DMS53 treated with DMSO at 0.1 percent for 48 hours (cell line): ENCODE measurements at regions not wholly inside any gene's neighbourhood (a gene's known extent, or its start where the extent isn't known, plus 50 kb on each side); places are given as distances from the start of the nearest gene placed in this dataset.
"Not testable (repeated sequence)": the region's sequence is repeated elsewhere in the genome, so short reads cannot be mapped to it uniquely, and the experiment has no call there.

Experiments used
- DNase-seq: peaks from one replicate; lab custom pipeline; 2025; ENCODE audit not compliant: unreplicated experiment; lab: John Stamatoyannopoulos, UW

DNA sequence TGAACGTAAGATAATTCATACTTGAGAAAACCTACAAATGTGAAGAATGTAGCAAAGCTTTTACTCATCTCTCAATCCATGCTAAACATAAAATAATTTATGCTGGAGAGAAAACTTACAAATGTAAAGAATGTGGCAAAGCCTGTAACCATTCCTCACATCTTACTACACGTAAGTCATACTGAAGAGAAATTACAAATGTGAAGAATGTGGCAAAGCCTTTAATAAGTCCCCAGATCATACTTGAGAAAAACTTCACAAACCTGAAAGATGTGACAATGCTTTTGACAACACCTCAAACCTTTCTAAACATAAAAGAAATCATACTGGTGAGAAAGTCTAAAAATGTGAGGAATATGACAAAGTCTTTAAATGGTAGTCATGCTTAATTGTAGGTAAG, 89.4 kb downstream of the ZNF675 start:
- DNase-seq: no peak

DNA sequence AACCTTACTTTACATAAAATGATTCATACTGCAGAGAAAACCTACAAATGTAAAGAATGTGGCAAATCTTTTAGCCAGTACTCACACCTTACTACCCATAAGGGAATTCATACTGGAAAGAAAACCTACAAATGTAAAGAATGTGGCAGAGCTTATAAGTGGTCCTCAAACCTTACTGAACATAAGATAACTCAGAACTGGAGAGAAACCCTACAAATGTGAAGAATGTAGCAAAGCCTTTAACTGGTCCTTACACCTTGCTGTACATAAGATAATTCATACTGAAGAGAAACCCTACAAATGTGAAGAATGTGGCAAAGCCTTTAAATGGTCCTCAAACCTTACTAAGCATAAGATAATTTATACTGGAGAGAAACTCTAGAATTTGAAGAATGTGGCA, 90.1 kb downstream of the ZNF675 start:
- no peak for DNase-seq

DNA sequence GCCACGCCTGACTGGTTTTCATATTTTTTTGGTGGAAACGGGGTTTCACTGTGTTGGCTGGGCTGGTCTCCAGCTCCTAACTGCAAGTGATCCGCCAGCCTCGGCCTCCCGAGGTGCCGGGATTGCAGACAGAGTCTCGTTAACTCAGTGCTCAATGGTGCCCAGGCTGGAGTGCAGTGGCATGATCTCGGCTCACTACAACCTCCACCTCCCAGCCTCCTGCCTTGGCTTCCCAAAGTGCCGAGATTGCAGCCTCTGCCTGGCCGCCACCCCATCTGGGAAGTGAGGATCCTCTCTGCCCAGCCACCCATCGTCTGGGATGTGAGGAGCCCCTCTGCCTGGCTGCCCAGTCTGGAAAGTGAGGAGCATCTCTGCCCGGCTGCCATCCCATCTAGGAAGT, 92.7 kb downstream of the ZNF675 start:
- not testable (repeated sequence) for DNase-seq

DNA sequence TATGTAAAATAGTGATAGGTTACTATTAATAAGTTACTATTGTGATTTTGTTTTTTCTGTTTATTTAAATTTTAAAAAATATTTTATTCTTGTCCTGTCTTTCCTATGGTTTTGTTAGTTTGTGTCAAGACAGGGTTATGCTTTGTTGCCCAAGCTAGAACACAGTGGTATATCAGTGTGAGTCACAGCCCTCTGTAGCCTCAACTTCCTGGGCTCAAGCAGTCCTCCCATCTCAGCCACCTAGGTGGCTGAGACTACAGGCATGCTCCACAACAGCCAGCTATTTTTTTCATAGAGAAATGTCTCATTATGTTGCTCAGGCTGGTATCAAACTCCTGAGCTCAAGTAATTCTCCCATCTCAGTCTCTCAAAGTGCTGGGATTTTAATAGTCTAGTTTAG, 99.5 kb downstream of the ZNF675 start:
- DNase-seq: no peak

DNA sequence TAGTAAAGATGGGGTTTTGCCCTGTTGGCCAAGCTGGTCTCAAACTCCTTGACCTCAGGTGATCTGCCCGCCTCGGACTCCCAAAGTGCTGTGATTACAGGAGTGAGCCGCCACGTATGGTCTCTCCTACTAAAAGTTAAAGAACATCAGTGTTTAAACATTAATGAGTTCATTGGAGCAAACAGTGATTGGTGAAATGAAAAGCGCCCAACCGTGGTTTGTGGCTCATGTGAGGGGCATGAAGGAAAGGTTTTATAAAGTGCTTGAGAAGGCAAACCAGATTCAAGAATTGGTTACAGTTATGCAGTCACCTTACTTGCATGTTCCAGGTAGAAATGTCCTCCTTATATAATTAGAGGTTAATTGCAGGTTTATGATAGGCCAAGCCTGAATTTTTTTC, 109.5 kb downstream of the ZNF675 start:
- DNase-seq: no peak

DNA sequence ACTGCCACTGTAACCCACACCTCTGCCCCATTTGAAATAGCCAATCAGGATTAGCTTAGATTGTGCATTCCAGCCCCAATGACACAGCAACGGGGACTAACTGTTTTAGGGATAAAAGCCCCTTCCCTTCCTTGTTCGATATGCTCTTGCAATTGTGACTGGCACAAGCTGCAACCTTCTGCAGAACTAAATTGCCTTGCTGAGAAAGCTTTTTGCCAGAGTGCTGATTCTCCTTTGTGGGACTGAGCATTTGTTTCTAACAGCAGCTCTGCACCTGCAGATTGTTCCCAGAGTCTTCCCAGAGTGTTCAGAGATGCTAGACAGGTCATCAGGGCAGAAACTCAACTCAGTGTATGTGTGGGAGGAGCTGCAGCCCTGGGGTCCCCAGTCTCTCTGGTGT, 115.8 kb downstream of the ZNF675 start:
- DNase-seq: no peak

DNA sequence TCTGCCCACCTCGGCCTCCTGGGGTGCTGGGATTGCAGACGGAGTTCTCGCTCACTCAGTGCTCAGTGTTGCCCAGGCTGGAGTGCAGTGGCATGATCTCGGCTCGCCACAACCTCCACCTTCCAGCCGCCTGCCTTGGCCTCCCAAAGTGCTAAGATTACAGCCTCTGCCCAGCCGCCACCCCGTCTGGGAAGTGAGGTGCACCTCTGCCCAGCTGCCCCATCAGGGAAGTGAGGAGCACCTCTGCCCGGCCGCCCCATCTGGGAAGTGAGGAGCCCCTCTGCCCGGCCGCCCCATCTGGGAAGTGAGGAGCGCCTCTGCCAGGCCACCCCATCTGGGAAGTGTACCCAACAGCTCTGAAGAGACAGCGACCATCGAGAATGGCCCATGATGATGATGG, 118.9 kb downstream of the ZNF675 start:
- DNase-seq: not testable (repeated sequence)

DNA sequence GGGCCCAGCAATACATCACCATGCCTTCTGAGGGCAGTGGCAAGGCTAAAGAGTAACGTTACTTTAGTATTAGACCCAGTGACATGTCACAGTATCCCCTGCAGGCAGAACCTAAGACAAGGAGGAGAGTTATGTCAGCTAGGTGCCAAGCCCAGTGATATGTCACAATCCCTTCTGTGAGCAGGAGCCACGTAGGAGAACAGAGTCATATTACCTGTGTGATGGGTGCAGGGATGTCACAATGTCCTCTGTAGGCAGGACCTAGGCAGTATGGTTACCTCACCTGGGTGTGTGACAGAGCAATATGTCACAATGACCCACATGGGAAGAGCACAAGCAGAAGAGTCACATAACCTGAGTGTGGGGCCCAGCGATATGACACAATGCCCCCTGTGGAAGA, 121.8 kb downstream of the ZNF675 start:
- DNase-seq: no peak

DNA sequence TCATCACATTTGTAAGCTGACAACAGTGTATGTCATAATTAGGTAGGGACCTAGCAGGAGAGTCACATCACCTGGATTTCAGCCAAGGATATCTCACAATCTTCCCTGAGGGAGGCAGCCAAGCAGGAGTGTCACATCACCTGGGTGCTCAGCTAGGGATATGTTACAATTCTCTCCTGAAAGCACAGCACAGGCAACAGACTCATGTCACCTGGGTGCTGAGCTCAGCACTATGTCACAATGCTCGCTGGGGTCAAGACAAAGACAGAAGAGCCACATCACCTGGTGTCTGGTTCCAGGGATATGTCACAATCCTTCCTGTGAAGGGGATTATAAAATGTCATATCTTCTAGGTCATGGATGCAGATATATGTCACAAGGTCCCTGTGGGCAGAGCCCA, 123.7 kb downstream of the ZNF675 start:
- no peak for DNase-seq

DNA sequence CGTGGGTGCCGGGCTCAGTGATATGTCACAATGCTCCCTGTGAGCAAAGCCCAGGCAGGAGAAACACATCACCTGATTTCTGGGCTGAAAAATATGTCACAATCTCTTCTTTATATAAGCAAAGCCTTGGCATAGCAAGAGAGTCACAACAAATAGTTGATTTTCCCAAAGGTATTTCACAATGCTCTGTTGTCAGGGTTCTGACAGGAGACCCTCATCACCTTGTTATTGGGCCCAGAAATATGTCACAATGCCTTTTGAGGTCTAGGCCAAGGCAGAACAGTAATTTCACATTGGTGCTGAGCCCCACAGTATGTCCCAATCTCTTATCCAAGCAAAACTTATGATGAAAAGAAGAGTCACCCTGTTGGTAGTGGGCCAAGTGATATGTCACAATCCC, 125.7 kb downstream of the ZNF675 start:
- no peak for DNase-seq

DNA sequence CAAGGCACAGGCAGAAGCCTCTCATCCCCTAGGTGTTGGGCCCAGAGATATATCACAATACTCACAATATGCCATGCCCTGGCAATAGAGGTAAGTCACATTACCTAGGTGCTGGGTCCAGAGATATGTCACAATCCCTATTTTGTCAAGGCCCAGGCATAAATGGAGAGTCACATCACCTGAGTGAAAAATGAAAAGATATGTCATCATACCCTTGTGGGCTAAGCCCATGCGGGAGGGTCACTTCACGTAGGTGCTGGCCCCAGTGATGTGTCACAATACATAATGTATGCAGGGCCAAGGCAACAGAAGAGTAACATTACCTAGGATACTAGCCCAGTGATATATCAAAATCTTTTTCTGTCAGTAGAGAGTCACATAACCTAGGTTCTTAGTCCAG, 127.0 kb downstream of the ZNF675 start:
- DNase-seq: no peak

DNA sequence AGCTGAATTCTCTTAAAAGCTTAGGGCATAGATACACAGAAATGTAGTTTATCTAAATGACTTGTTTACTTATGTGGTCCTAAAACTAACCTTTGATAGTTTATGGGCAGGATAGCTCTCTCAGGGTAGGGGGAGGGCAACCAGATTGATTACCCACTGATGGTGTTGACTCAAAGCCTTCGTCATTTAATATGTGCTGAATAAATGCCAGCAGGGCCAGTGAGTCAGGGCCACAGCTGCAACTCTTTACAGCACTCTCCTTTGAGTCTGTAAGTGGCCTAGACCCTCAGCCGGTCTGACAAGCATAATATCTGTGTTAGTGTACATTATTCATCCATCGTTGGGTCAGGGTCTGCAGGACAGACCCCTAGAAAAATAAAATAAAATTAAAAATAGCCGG, 128.5 kb downstream of the ZNF675 start:
- DNase-seq: no peak

DNA sequence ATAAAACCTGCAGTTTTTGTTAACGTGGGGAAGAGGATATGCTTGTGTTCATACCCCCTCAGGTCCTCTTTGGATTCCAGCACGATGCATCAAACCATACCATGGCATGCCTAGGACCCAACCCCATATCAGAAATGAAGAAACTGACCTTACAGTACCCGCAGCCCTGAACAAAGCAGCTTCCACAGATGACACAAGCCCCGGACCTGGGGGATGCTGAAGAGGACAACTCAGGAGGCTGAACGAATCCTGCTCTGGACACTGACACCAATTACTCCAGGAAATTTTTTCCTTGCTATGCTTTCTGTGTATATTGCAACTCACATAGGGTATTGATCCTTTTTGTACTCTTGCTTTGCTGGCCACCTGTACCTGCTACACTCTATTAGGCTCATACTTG, 129.6 kb downstream of the ZNF675 start:
- DNase-seq: no peak

DNA sequence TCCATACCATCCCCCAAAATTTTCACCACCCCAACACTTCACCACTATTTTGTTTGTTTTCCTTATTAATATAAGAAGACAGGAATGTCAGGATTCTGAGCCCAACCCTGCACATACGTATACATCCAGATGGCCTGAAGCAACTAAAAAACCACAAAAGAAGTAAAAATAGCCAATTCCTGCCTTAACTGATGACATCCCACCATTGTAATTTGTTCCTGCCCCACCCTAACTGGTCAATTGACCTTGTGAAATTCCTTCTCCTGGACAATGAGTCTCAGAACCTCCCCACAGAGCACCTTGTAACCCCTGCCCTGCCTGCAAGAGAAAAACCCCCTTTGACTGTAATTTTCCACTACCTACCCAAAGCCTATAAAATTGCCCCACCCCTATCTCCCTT, 132.5 kb downstream of the ZNF675 start:
- DNase-seq: no peak

DNA sequence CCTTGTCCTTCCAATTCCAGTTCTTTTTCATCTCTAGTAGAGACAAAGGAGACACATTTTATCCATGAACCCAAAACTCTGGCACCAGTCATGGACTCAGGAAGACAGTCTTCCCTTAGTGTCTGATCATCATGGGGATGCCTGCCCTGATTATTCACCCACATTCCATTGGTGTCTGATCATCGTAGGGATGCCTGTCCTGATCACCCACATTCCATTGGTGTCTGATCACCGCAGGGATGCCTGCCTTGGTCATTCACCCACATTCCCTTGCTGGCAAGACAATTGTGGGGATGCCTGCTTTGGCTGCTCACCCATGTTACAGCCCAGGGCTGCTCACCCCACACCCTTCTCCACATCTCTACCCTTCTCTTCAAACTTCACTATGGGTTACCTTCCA, 136.9 kb downstream of the ZNF675 start:
- DNase-seq: not testable (repeated sequence)

DNA sequence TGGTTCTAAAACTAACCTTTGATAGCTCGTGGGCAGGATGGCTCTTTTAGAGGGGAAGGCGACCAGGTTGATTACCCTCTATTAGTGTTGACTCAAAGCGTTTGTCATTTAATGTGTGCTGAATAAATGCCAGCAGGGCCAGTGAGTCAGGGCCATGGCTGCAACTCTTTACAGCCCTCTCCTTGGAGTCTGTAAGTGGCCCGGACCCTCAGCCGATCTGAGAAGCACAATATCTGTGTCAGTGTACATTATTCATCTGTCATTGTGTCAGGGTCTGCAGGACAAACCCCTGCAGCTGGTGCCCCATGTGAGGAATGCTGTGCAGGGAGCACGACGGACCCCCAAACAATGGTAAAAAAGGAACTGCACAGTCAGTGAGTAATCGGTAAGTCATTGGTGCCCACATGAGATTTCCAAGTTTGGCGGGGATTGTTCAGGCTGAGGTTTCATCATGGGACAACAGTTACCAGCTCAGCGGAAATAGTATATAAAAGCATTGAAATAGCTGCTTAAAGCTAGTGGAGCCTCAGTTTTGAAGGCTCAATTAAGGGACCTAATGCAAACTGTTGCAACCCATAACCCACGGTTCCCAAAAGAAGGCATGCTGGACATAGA, 139.1 kb downstream of the ZNF675 start:
- no peak for DNase-seq

DNA sequence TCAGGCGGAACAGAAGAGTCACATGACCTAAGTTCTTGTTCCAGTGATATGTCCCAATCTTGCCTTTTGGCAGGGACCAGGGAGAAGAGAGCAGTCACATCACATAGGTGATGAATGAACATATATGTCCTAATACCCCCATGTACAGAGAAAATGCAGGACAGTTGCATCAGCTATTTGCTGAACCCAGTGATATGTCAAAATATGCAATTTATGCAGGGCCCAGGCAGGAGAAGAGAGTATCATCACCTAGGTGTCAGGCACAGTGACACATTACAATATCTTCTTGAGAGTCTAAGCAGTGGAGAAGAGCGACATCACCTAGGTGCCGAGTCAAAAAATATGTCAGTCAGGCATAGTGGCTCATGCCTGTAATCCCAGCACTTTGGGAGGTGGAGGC, 139.9 kb downstream of the ZNF675 start:
- DNase-seq: no peak

DNA sequence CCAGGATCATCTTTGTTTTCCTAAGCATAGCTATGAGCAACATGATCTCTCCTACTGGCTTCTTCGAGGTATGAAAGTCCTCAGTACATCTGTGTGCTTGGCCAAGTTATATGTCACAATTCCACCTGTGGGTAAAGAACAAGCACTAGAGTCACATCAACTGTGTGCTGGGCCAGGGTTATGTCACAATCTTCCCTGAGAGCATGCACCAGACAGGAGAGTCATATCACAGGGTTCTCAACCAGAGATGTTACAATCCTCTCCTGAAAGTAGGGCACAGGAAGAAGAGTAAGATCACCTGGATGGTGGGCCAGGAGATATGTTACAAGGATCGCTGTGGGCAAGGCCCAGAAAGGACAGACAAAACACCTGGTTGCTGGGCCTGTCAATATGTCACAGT, 143.7 kb downstream of the ZNF675 start:
- no peak for DNase-seq

DNA sequence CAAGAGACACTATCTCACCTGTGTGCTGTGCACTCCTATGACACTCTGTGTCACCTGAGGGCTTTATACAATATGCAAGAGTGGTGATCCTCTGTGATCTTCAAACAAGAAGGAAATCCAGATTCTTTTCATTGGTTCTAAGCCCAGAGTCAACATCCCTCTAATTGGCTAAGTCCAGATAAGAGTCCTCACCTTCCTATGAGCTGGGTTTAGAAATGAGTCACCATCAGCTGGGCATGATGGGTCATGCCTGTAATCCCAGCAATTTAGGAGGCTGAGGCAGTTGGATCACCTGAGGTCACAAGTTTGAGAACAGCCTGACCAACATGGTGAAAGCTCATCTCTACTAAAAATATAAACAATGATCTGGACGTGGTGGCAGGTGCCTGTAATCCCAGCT, 144.4 kb downstream of the ZNF675 start:
- DNase-seq: no peak

DNA sequence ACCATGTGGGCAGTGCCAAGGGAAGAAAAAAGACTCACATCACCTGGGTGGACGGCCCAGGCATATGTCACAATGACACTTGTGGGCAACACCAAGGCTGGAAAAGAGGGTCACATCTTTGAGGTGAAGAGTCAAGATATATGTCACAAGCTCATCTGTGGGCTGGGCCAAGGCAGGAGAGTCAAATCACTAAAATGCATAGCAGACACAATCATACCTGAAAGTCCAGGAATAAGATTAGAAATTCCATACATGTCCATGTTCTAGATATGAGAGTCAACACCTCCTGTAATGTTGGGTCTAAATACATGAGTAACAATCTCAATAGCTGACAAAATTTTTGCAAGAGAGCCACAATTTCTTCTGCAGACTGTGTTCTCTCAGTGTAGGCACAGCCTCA, 145.0 kb downstream of the ZNF675 start:
- no peak for DNase-seq

DNA sequence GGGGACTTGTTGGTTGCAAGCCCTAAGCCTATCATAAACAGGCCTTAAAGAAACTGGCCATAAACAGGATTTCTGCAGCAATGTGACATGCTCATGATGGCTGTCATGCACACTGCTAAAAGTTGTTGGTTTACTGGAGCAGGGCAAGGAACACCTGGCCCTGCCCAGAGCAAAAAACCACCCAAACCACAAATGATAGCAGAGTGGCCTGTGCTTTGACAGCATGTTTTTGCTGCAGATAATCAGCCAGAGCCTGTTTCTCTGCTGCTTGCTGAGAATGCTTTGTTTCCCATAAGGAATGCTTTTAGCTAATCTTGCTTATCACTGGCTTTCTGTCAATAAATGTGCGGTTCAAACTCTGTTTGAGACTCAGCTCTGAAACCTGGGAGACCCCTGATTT, 144.9 kb upstream of the ZNF91 start:
- not testable (repeated sequence) for DNase-seq

DNA sequence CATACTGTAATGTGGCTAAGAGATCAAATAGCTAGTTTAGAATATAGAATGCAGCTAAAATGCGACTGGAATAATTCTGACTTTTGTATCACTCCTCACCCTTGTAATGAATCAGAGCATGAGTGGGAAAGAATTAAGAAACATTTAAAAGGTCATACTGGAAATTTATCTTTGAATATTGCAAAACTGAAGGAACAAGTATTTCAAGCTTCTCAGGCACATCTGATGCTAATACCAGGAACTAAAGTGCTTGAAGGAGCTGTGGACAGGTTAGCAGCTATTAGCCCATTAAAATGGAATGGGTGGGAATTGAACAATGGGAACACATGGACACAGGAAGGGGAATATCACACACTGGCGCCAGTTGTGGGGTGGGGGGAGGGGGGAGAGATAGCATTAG, 144.2 kb upstream of the ZNF91 start:
- DNase-seq: no peak

DNA sequence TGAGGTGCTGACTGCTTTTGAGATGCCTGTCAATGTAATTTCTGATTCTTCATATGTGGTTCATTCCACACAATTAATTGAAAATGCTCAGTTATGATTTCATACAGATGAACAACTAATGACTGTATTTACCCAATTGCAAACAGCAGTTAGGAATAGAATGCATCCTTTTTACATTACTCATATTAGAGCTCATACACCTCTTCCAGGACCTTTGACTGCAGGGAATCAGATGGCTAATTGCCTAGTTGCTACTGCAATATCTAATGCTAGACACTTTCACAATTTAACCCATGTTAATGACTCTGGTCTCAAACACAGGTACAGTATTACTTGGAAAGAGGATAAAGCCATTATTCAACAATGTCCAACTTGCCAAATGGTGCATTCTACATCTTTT, 141.9 kb upstream of the ZNF91 start:
- not testable (repeated sequence) for DNase-seq

DNA sequence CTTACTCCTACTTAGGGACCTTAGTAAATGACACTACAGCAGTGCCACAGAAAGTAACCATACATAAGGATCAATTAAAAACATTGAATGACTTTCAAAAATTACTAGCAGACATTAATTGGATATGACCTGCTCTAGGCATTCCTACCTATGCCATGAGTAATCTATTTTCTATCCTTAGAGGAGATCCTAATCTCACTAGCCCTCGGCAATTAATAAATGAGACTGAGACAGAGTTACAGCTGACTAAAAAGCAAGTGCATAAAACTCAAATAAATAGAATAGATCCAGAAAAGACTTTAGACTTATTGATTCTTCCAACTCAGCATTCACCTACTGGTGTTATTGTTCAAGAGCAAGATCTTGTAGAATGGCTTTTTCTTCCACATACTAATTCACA, 141.1 kb upstream of the ZNF91 start:
- not testable (repeated sequence) for DNase-seq
